ENCODE measurements at regions not wholly inside any gene's neighbourhood (a gene's known extent, or its start where the extent isn't known, plus 50 kb on each side); places are given as distances from the start of the nearest gene placed in this dataset.

DNA sequence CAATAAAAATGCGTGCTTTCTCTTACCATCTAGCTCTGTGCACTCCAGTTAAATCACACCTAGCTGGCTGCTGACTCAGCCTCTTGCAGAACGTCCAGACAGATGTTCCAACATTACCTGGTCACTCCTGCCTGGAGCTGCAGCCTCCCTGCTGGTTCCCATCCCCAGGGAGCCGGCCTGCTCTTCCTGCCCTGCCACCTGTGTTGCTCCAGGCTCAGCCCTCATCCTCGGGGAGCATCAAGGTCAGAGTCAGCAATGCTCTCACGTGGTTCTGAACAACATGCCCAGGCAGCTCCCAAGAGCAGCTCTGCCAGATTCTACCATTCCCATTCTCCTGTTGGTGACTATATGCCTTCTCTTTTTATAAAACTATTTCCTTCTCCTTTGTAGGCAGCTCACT lies 81.3 kb downstream of the GADD45G start:
- ATAC-seq (ENCODE audit: poor library complexity) (no peak), DNase-seq (no peak)
- H3K9me3 ChIP-seq (ENCODE audit: control insufficient read depth in 1 of 2, insufficient read depth in 1 of 2, low read length in 2 of 2): no peaks in the 10 kb centered on the region
- Mint-ChIP-seq H3K27me3 (no peaks in the 10 kb centered on the region), H3K36me3 (ENCODE audit: low read depth) (no peaks in the 10 kb centered on the region), H3K4me3 (no peak overlapping the region), H3K4me1 (ENCODE audit: low read depth) (peaks cover 6% of the 10 kb centered on the region), H3K9me3 (no peaks in the 10 kb centered on the region), H3K27ac (no peak overlapping the region)
- H3K27ac ChIP-seq (ENCODE audit: low read depth in 1 of 2, low read length in 2 of 2): no peak overlapping the region
- H3K4me1 ChIP-seq (ENCODE audit: insufficient read depth, low read length): peaks cover 4% of the 10 kb centered on the region
- H3K4me3 ChIP-seq (ENCODE audit: low read length): no peak overlapping the region
- ChIA-PET POLR2A (no interaction called here), CTCF (no interaction called here)
- intact Hi-C loops (cut with DNase I, micrococcal nuclease): no loop called here
- no peaks in the 10 kb centered on the region for H3K27me3 ChIP-seq (ENCODE audit: control insufficient read depth in 1 of 2, insufficient read depth in 2 of 2, low read length in 2 of 2)
- TF ChIP-seq, protein P1, sequence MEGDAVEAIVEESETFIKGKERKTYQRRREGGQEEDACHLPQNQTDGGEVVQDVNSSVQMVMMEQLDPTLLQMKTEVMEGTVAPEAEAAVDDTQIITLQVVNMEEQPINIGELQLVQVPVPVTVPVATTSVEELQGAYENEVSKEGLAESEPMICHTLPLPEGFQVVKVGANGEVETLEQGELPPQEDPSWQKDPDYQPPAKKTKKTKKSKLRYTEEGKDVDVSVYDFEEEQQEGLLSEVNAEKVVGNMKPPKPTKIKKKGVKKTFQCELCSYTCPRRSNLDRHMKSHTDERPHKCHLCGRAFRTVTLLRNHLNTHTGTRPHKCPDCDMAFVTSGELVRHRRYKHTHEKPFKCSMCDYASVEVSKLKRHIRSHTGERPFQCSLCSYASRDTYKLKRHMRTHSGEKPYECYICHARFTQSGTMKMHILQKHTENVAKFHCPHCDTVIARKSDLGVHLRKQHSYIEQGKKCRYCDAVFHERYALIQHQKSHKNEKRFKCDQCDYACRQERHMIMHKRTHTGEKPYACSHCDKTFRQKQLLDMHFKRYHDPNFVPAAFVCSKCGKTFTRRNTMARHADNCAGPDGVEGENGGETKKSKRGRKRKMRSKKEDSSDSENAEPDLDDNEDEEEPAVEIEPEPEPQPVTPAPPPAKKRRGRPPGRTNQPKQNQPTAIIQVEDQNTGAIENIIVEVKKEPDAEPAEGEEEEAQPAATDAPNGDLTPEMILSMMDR (IDR thresholded peaks at IDR 0.05): no peak
- H3K36me3 ChIP-seq (ENCODE audit: insufficient read depth, low read length): no peaks in the 10 kb centered on the region

- POLR2A ChIA-PET: no interaction called here
- TF ChIP-seq, protein P1 (IDR thresholded peaks at IDR 0.05): no peak
- H3K4me3 ChIP-seq (ENCODE audit: low read length): no peak overlapping the region
- no peaks in the 10 kb centered on the region for H3K36me3 ChIP-seq (ENCODE audit: insufficient read depth, low read length)
- no peak for ATAC-seq (ENCODE audit: poor library complexity)
- no peaks in the 10 kb centered on the region for H3K27me3 ChIP-seq (ENCODE audit: control insufficient read depth in 1 of 2, insufficient read depth in 2 of 2, low read length in 2 of 2)
- CTCF ChIA-PET: no interaction called here
- Mint-ChIP-seq H3K9me3 (no peaks in the 10 kb centered on the region), H3K27me3 (no peaks in the 10 kb centered on the region), H3K4me1 (ENCODE audit: low read depth) (peaks cover 10% of the 10 kb centered on the region), H3K36me3 (ENCODE audit: low read depth) (no peaks in the 10 kb centered on the region), H3K27ac (no peak overlapping the region), H3K4me3 (no peak overlapping the region)
- intact Hi-C loops (cut with DNase I, micrococcal nuclease): no loop called here
- no peak for DNase-seq
- H3K4me1 ChIP-seq (ENCODE audit: insufficient read depth, low read length): peaks cover 7% of the 10 kb centered on the region
- no peak overlapping the region for H3K27ac ChIP-seq (ENCODE audit: low read depth in 1 of 2, low read length in 2 of 2)
- no peaks in the 10 kb centered on the region for H3K9me3 ChIP-seq (ENCODE audit: control insufficient read depth in 1 of 2, insufficient read depth in 1 of 2, low read length in 2 of 2)
These were observed 81.8 kb downstream of the GADD45G start for GRCh38 chr9:89686621-89687020.

- H3K27ac Mint-ChIP-seq: no peak overlapping the region
- ChIA-PET POLR2A (no interaction called here), CTCF (no interaction called here)
- no peak overlapping the region for H3K4me3 ChIP-seq (ENCODE audit: low read length)
- peaks cover 7% of the 10 kb centered on the region for H3K4me1 ChIP-seq (ENCODE audit: insufficient read depth, low read length)
- no peaks in the 10 kb centered on the region for H3K27me3 ChIP-seq (ENCODE audit: control insufficient read depth in 1 of 2, insufficient read depth in 2 of 2, low read length in 2 of 2)
- peaks cover 15% of the 10 kb centered on the region for H3K4me1 Mint-ChIP-seq (ENCODE audit: low read depth)
- no peaks in the 10 kb centered on the region for H3K36me3 ChIP-seq (ENCODE audit: insufficient read depth, low read length)
- intact Hi-C loops (cut with DNase I, micrococcal nuclease): no loop called here
- ATAC-seq (ENCODE audit: poor library complexity) (no peak), DNase-seq (no peak)
- H3K9me3 ChIP-seq (ENCODE audit: control insufficient read depth in 1 of 2, insufficient read depth in 1 of 2, low read length in 2 of 2): no peaks in the 10 kb centered on the region
- H3K9me3 Mint-ChIP-seq: no peaks in the 10 kb centered on the region
- H3K36me3 Mint-ChIP-seq (ENCODE audit: low read depth): no peaks in the 10 kb centered on the region
- H3K27me3 Mint-ChIP-seq: no peaks in the 10 kb centered on the region
- TF ChIP-seq, protein P1 (IDR thresholded peaks at IDR 0.05): no peak
- no peak overlapping the region for H3K4me3 Mint-ChIP-seq
- no peak overlapping the region for H3K27ac ChIP-seq (ENCODE audit: low read depth in 1 of 2, low read length in 2 of 2)
These were observed 82.4 kb downstream of the GADD45G start for GRCh38 chr9:89687188-89687587.

All from CD4-positive, alpha-beta T cell (primary cell).